ENCODE measurements at regions not wholly inside any gene's neighbourhood (a gene's known extent, or its start where the extent isn't known, plus 50 kb on each side); places are given as distances from the start of the nearest gene placed in this dataset.

DNA sequence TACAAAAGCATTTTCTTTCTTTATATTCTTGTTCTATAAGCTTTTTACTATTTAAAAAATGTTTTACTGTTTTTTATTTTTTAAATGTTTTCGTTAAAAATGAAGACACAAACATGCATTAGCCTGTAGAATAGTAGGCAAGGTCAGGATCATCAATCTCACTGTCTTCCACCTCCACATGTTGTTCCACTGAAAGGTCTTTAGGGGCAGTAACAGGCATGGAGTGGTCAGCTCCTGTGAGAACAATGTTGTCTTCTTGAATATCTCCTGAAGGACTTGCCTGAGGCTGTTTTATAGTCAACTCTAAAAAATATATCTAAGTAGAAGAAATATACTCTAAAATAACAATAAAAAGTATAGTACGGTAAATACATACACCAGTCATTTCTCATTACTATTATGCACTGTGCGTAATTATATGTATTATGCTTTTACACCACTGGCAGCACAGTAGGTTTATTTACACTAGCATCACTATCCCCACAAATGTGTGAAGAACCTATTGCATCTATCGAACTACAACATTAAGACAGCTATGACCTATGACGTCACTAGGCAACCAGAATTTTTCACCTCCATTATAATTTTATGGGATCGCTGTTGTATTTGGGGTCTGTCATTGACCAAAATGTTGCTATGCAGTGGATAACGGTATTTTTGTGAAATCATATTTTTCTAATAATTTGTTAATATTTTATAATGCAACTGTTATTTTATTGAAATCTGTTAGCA lies 764.3 kb downstream of the METTL4 start:
- Histone ChIP-seq H3K9me3 (no peaks in the 10 kb centered on the region), H3K27me3 (replicated peaks; ENCODE audit: control insufficient read depth, insufficient read depth, low read length) (no peaks in the 10 kb centered on the region), H3K4me1 (no peaks in the 10 kb centered on the region), H3K4me3 (ENCODE audit: low read depth, low read length) (no peak overlapping the region), H3K36me3 (ENCODE audit: control insufficient read depth, insufficient read depth, low read length) (no peaks in the 10 kb centered on the region)
- no peak overlapping the region for H3K4me3 Mint-ChIP-seq (ENCODE audit: unreplicated experiment)
- BruUV-seq (replicated peaks) = no TSS peak
- TF ChIP-seq CTCF (IDR thresholded peaks at IDR 0.05; ENCODE audit: insufficient read depth in 1 of 2, low read depth in 1 of 2, low read length in 1 of 2, severe bottlenecking in 1 of 2, unreplicated experiment in 1 of 2) = peak; percentile 13 to 44
- intact Hi-C loops (cut with micrococcal nuclease; ENCODE audit: unreplicated experiment) = no loop called here
- H3K9me3 Mint-ChIP-seq (ENCODE audit: unreplicated experiment) = peaks cover 13% of the 10 kb centered on the region
- ChIA-PET POLR2A (no interaction called here), CTCF (no interaction called here)
- no peaks in the 10 kb centered on the region for H3K36me3 Mint-ChIP-seq (ENCODE audit: insufficient read depth, unreplicated experiment)
- H3K27me3 Mint-ChIP-seq (ENCODE audit: insufficient read depth, unreplicated experiment) = no peaks in the 10 kb centered on the region
- H3K4me1 Mint-ChIP-seq (ENCODE audit: low read depth, unreplicated experiment) = no peaks in the 10 kb centered on the region
- no peak overlapping the region for H3K27ac Mint-ChIP-seq (ENCODE audit: unreplicated experiment)
- DNase-seq = peak in 1 of 2 experiments; percentile 4

DNA sequence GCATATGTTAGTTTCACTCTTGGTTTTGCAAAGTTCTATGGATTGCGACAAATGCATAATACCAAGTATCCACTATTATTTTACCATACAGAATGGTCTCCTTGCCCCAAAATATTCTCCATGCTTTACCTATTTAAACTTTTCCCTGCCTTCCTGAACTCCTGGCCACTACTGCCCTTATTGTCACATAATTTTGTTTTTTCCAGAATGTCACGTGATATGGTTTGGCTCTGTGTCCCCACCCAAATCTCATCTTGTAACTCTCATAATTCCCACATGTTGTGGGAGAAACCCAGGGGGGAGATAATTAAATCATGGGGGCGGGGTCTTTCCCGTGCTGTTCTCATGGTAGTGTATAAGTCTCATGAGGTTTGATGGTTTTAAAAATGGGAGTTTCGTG lies 760.0 kb downstream of the METTL4 start:
- Histone ChIP-seq H3K9me3 (no peaks in the 10 kb centered on the region), H3K27me3 (replicated peaks; ENCODE audit: control insufficient read depth, insufficient read depth, low read length) (no peaks in the 10 kb centered on the region), H3K4me1 (no peaks in the 10 kb centered on the region), H3K36me3 (ENCODE audit: control insufficient read depth, insufficient read depth, low read length) (no peaks in the 10 kb centered on the region), H3K4me3 (ENCODE audit: low read depth, low read length) (no peak overlapping the region)
- H3K27ac Mint-ChIP-seq (ENCODE audit: unreplicated experiment) = no peak overlapping the region
- no peaks in the 10 kb centered on the region for H3K4me1 Mint-ChIP-seq (ENCODE audit: low read depth, unreplicated experiment)
- no peak for DNase-seq
- peaks cover 13% of the 10 kb centered on the region for H3K9me3 Mint-ChIP-seq (ENCODE audit: unreplicated experiment)
- intact Hi-C loops (cut with micrococcal nuclease; ENCODE audit: unreplicated experiment) = no loop called here
- H3K36me3 Mint-ChIP-seq (ENCODE audit: insufficient read depth, unreplicated experiment) = no peaks in the 10 kb centered on the region
- no TSS peak for BruUV-seq (replicated peaks)
- H3K4me3 Mint-ChIP-seq (ENCODE audit: unreplicated experiment) = no peak overlapping the region
- CTCF ChIA-PET = no interaction called here
- TF ChIP-seq CTCF (IDR thresholded peaks at IDR 0.05; ENCODE audit: insufficient read depth in 1 of 2, low read depth in 1 of 2, low read length in 1 of 2, severe bottlenecking in 1 of 2, unreplicated experiment in 1 of 2) = no peak
- POLR2A ChIA-PET = no interaction called here
- no peaks in the 10 kb centered on the region for H3K27me3 Mint-ChIP-seq (ENCODE audit: insufficient read depth, unreplicated experiment)

DNA sequence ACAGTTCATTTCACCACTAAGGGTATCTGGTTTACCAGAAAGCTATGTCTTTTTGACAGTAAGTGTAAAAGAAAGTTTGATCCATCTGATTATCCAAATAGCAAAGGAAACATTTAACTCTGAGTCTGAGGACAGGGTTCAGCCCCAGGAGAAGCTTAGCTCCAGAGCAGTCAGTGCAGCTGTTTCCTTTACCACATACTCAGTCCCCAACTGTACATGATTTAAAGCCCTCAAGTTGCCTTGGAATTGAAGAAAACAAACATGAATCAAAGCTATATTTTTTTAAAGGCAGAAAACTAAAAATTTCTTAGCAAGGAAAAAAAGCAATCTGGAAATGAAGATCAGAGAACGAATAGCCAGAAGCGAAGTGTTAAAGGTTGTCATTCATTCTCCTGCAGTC lies 746.0 kb downstream of the METTL4 start:
- CTCF ChIA-PET = no interaction called here
- no TSS peak for BruUV-seq (replicated peaks)
- Mint-ChIP-seq H3K4me3 (ENCODE audit: unreplicated experiment) (no peak overlapping the region), H3K36me3 (ENCODE audit: insufficient read depth, unreplicated experiment) (no peaks in the 10 kb centered on the region), H3K27me3 (ENCODE audit: insufficient read depth, unreplicated experiment) (peaks cover 4% of the 10 kb centered on the region), H3K27ac (ENCODE audit: unreplicated experiment) (no peak overlapping the region), H3K4me1 (ENCODE audit: low read depth, unreplicated experiment) (no peaks in the 10 kb centered on the region), H3K9me3 (ENCODE audit: unreplicated experiment) (no peaks in the 10 kb centered on the region)
- Histone ChIP-seq H3K9me3 (no peaks in the 10 kb centered on the region), H3K27me3 (replicated peaks; ENCODE audit: control insufficient read depth, insufficient read depth, low read length) (no peaks in the 10 kb centered on the region), H3K36me3 (ENCODE audit: control insufficient read depth, insufficient read depth, low read length) (no peaks in the 10 kb centered on the region), H3K4me1 (no peaks in the 10 kb centered on the region), H3K4me3 (ENCODE audit: low read depth, low read length) (no peak overlapping the region)
- intact Hi-C loops (cut with micrococcal nuclease; ENCODE audit: unreplicated experiment) = no loop called here
- TF ChIP-seq CTCF (IDR thresholded peaks at IDR 0.05; ENCODE audit: insufficient read depth in 1 of 2, low read depth in 1 of 2, low read length in 1 of 2, severe bottlenecking in 1 of 2, unreplicated experiment in 1 of 2) = no peak
- POLR2A ChIA-PET = no interaction called here
- DNase-seq = no peak

Measured in Caco-2 (cell line).